ENCODE measurements at regions not wholly inside any gene's neighbourhood (a gene's known extent, or its start where the extent isn't known, plus 50 kb on each side); places are given as distances from the start of the nearest gene placed in this dataset.

- Histone ChIP-seq H3K79me2 (ENCODE audit: control insufficient read depth, insufficient read depth, low read length) (no peaks in the 10 kb centered on the region), H3K36me3 (ENCODE audit: control insufficient read depth, insufficient read depth, low read length) (no peaks in the 10 kb centered on the region), H2AFZ (ENCODE audit: low read length) (peak overlapping the region; percentile 41), H3K9ac (ENCODE audit: insufficient read depth, low read length) (no peak overlapping the region), H3K27me3 (ENCODE audit: control insufficient read depth, insufficient read depth, low read length) (no peaks in the 10 kb centered on the region), H3K4me1 (ENCODE audit: control insufficient read depth, extremely low read depth, insufficient read depth, low read length) (no peaks in the 10 kb centered on the region), H3K9me3 (ENCODE audit: control insufficient read depth, insufficient read depth, low read depth, low read length) (no peaks in the 10 kb centered on the region), H4K20me1 (ENCODE audit: control insufficient read depth, extremely low read depth, insufficient read depth, low read length) (no peaks in the 10 kb centered on the region), H3K4me2 (ENCODE audit: extremely low read depth, insufficient read depth, low read length) (peak overlapping the region; percentile 33), H3K4me3 (replicated peaks in 1 of 4; ENCODE audit: control extremely low read depth in 1 of 4, insufficient read depth in 1 of 4, low read depth in 3 of 4, low read length in 4 of 4) (peak overlapping the region in 2 of 4 experiments; percentile 10 to 13), H3K27ac (ENCODE audit: insufficient read depth, low read length) (no peak overlapping the region)
- peak in 1 of 2 donors; percentile 51 for DNase-seq (ENCODE audit: low read depth in 2 of 2)
- TF ChIP-seq EZH2 (IDR thresholded peaks at IDR 0.05; ENCODE audit: low read length, missing control alignments): no peak
- TF ChIP-seq, protein P1, sequence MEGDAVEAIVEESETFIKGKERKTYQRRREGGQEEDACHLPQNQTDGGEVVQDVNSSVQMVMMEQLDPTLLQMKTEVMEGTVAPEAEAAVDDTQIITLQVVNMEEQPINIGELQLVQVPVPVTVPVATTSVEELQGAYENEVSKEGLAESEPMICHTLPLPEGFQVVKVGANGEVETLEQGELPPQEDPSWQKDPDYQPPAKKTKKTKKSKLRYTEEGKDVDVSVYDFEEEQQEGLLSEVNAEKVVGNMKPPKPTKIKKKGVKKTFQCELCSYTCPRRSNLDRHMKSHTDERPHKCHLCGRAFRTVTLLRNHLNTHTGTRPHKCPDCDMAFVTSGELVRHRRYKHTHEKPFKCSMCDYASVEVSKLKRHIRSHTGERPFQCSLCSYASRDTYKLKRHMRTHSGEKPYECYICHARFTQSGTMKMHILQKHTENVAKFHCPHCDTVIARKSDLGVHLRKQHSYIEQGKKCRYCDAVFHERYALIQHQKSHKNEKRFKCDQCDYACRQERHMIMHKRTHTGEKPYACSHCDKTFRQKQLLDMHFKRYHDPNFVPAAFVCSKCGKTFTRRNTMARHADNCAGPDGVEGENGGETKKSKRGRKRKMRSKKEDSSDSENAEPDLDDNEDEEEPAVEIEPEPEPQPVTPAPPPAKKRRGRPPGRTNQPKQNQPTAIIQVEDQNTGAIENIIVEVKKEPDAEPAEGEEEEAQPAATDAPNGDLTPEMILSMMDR (conservative IDR thresholded peaks at IDR 0.05 in 1 of 2, IDR thresholded peaks at IDR 0.05 in 1 of 2; ENCODE audit: low read depth in 1 of 2, low read length in 2 of 2): no peak
These were observed 215.2 kb upstream of the GK2 start for GRCh38 chr4:79623021-79623870.

- H3K4me2 ChIP-seq (ENCODE audit: extremely low read depth, insufficient read depth, low read length): no peak overlapping the region
- H3K4me3 ChIP-seq (replicated peaks in 1 of 4; ENCODE audit: control extremely low read depth in 1 of 4, insufficient read depth in 1 of 4, low read depth in 3 of 4, low read length in 4 of 4): no peak overlapping the region
- H3K79me2 ChIP-seq (ENCODE audit: control insufficient read depth, insufficient read depth, low read length): no peaks in the 10 kb centered on the region
- H3K27me3 ChIP-seq (ENCODE audit: control insufficient read depth, insufficient read depth, low read length): no peaks in the 10 kb centered on the region
- H3K4me1 ChIP-seq (ENCODE audit: control insufficient read depth, extremely low read depth, insufficient read depth, low read length): no peaks in the 10 kb centered on the region
- H3K36me3 ChIP-seq (ENCODE audit: control insufficient read depth, insufficient read depth, low read length): no peaks in the 10 kb centered on the region
- no peak overlapping the region for H3K27ac ChIP-seq (ENCODE audit: insufficient read depth, low read length)
- H2AFZ ChIP-seq (ENCODE audit: low read length): no peak overlapping the region
- TF ChIP-seq, protein P1 (conservative IDR thresholded peaks at IDR 0.05 in 1 of 2, IDR thresholded peaks at IDR 0.05 in 1 of 2; ENCODE audit: low read depth in 1 of 2, low read length in 2 of 2): no peak
- TF ChIP-seq EZH2 (IDR thresholded peaks at IDR 0.05; ENCODE audit: low read length, missing control alignments): no peak
- DNase-seq (ENCODE audit: low read depth in 2 of 2): no peak
- H3K9ac ChIP-seq (ENCODE audit: insufficient read depth, low read length): no peak overlapping the region
- no peaks in the 10 kb centered on the region for H4K20me1 ChIP-seq (ENCODE audit: control insufficient read depth, extremely low read depth, insufficient read depth, low read length)
- no peaks in the 10 kb centered on the region for H3K9me3 ChIP-seq (ENCODE audit: control insufficient read depth, insufficient read depth, low read depth, low read length)
These were observed 213.0 kb upstream of the GK2 start for GRCh38 chr4:79621061-79621460.

GRCh38 chr4:79620617-79621016 lies 212.6 kb upstream of the GK2 start:
- Histone ChIP-seq H3K4me1 (ENCODE audit: control insufficient read depth, extremely low read depth, insufficient read depth, low read length) (no peaks in the 10 kb centered on the region), H3K27ac (ENCODE audit: insufficient read depth, low read length) (no peak overlapping the region), H3K9me3 (ENCODE audit: control insufficient read depth, insufficient read depth, low read depth, low read length) (no peaks in the 10 kb centered on the region), H3K36me3 (ENCODE audit: control insufficient read depth, insufficient read depth, low read length) (no peaks in the 10 kb centered on the region), H4K20me1 (ENCODE audit: control insufficient read depth, extremely low read depth, insufficient read depth, low read length) (no peaks in the 10 kb centered on the region), H3K9ac (ENCODE audit: insufficient read depth, low read length) (no peak overlapping the region), H3K4me3 (replicated peaks in 1 of 4; ENCODE audit: control extremely low read depth in 1 of 4, insufficient read depth in 1 of 4, low read depth in 3 of 4, low read length in 4 of 4) (no peak overlapping the region), H3K79me2 (ENCODE audit: control insufficient read depth, insufficient read depth, low read length) (no peaks in the 10 kb centered on the region), H3K4me2 (ENCODE audit: extremely low read depth, insufficient read depth, low read length) (no peak overlapping the region), H2AFZ (ENCODE audit: low read length) (no peak overlapping the region), H3K27me3 (ENCODE audit: control insufficient read depth, insufficient read depth, low read length) (no peaks in the 10 kb centered on the region)
- TF ChIP-seq, protein P1 (conservative IDR thresholded peaks at IDR 0.05 in 1 of 2, IDR thresholded peaks at IDR 0.05 in 1 of 2; ENCODE audit: low read depth in 1 of 2, low read length in 2 of 2): no peak
- no peak for TF ChIP-seq EZH2 (IDR thresholded peaks at IDR 0.05; ENCODE audit: low read length, missing control alignments)
- no peak for DNase-seq (ENCODE audit: low read depth in 2 of 2)
